ENCODE measurements at regions not wholly inside any gene's neighbourhood (a gene's known extent, or its start where the extent isn't known, plus 50 kb on each side); places are given as distances from the start of the nearest gene placed in this dataset.

GRCh38 chr5:91235271-91235694, 147.8 kb downstream of the ARRDC3 start:
- no peak for DNase-seq (ENCODE audit: low spot score)
- Histone ChIP-seq H3K36me3 (ENCODE audit: insufficient read depth, low read length) (no peaks in the 10 kb centered on the region), H3K27ac (ENCODE audit: low read depth, low read length, poor library complexity, severe bottlenecking) (no peak overlapping the region), H3K9me2 (ENCODE audit: insufficient read depth, low read length) (no peaks in the 10 kb centered on the region), H4K20me1 (ENCODE audit: insufficient read depth, low read length) (no peaks in the 10 kb centered on the region), H3K4me3 (ENCODE audit: low read depth, low read length, poor library complexity, severe bottlenecking) (no peak overlapping the region), H3K4me1 (ENCODE audit: insufficient read depth, low read length, poor library complexity, severe bottlenecking) (no peaks in the 10 kb centered on the region), H3K79me2 (ENCODE audit: insufficient read depth, low read depth, low read length) (no peaks in the 10 kb centered on the region), H3K4me2 (ENCODE audit: low read length) (no peak overlapping the region), H3K9me3 (ENCODE audit: low read length) (no peaks in the 10 kb centered on the region), H2AFZ (ENCODE audit: low read length) (no peak overlapping the region)
- TF ChIP-seq EZH2phosphoT487 (IDR thresholded peaks at IDR 0.05; ENCODE audit: borderline replicate concordance, low read depth, low read length) (no peak), CTCF (conservative IDR thresholded peaks at IDR 0.05; ENCODE audit: low read length) (no peak)
- BruUV-seq (replicated peaks): no TSS peak
- ChIA-PET CTCF (ENCODE audit: unreplicated experiment) (no interaction called here), POLR2A (no interaction called here)
- intact Hi-C loops (cut with micrococcal nuclease; ENCODE audit: unreplicated experiment): no loop called here

- no peaks in the 10 kb centered on the region for H3K9me2 ChIP-seq (ENCODE audit: insufficient read depth, low read length)
- no peaks in the 10 kb centered on the region for H3K4me1 ChIP-seq (ENCODE audit: insufficient read depth, low read length, poor library complexity, severe bottlenecking)
- H3K4me3 ChIP-seq (ENCODE audit: low read depth, low read length, poor library complexity, severe bottlenecking): no peak overlapping the region
- no peaks in the 10 kb centered on the region for H3K36me3 ChIP-seq (ENCODE audit: insufficient read depth, low read length)
- no peak for DNase-seq (ENCODE audit: low spot score)
- H3K4me2 ChIP-seq (ENCODE audit: low read length): no peak overlapping the region
- H3K79me2 ChIP-seq (ENCODE audit: insufficient read depth, low read depth, low read length): no peaks in the 10 kb centered on the region
- H2AFZ ChIP-seq (ENCODE audit: low read length): no peak overlapping the region
- intact Hi-C loops (cut with micrococcal nuclease; ENCODE audit: unreplicated experiment): no loop called here
- H3K9me3 ChIP-seq (ENCODE audit: low read length): peaks cover 10% of the 10 kb centered on the region; the same call in 1 of the 2 replicates
- no peaks in the 10 kb centered on the region for H4K20me1 ChIP-seq (ENCODE audit: insufficient read depth, low read length)
- no TSS peak for BruUV-seq (replicated peaks)
- CTCF ChIA-PET (ENCODE audit: unreplicated experiment): no interaction called here
- POLR2A ChIA-PET: interaction anchor here (0.9 to 1.3 kb wide), 3 partner anchors 39 to 367 kb away, joined by 3 read pairs; no protein-coding TSS in a partner anchor
- no peak overlapping the region for H3K27ac ChIP-seq (ENCODE audit: low read depth, low read length, poor library complexity, severe bottlenecking)
- TF ChIP-seq EZH2phosphoT487 (IDR thresholded peaks at IDR 0.05; ENCODE audit: borderline replicate concordance, low read depth, low read length) (no peak), CTCF (conservative IDR thresholded peaks at IDR 0.05; ENCODE audit: low read length) (no peak)
These were observed 150.6 kb downstream of the ARRDC3 start for GRCh38 chr5:91232523-91232922.

- H2AFZ ChIP-seq (ENCODE audit: low read length): no peak overlapping the region
- BruUV-seq (replicated peaks): no TSS peak
- H3K4me3 ChIP-seq (ENCODE audit: low read depth, low read length, poor library complexity, severe bottlenecking): no peak overlapping the region
- no peaks in the 10 kb centered on the region for H4K20me1 ChIP-seq (ENCODE audit: insufficient read depth, low read length)
- CTCF ChIA-PET (ENCODE audit: unreplicated experiment): no interaction called here
- TF ChIP-seq EZH2phosphoT487 (IDR thresholded peaks at IDR 0.05; ENCODE audit: borderline replicate concordance, low read depth, low read length) (no peak), CTCF (conservative IDR thresholded peaks at IDR 0.05; ENCODE audit: low read length) (no peak)
- H3K27ac ChIP-seq (ENCODE audit: low read depth, low read length, poor library complexity, severe bottlenecking): no peak overlapping the region
- POLR2A ChIA-PET: interaction anchor here (1.1 kb wide), 1 partner anchor 115 kb away, joined by 3 read pairs; no protein-coding TSS in a partner anchor
- DNase-seq (ENCODE audit: low spot score): no peak
- no peaks in the 10 kb centered on the region for H3K36me3 ChIP-seq (ENCODE audit: insufficient read depth, low read length)
- peaks cover 10% of the 10 kb centered on the region; the same call in 1 of the 2 replicates for H3K9me3 ChIP-seq (ENCODE audit: low read length)
- no peak overlapping the region for H3K4me2 ChIP-seq (ENCODE audit: low read length)
- H3K79me2 ChIP-seq (ENCODE audit: insufficient read depth, low read depth, low read length): no peaks in the 10 kb centered on the region
- no peaks in the 10 kb centered on the region for H3K4me1 ChIP-seq (ENCODE audit: insufficient read depth, low read length, poor library complexity, severe bottlenecking)
- H3K9me2 ChIP-seq (ENCODE audit: insufficient read depth, low read length): no peaks in the 10 kb centered on the region
- intact Hi-C loops (cut with micrococcal nuclease; ENCODE audit: unreplicated experiment): loop anchor here (5.0 kb wide), 1 partner anchor 127 kb away; no protein-coding TSS in a partner anchor
These were observed 153.9 kb downstream of the ARRDC3 start for GRCh38 chr5:91229031-91229727.

Measured in OCI-LY7 (cell line).